ENCODE measurements at regions not wholly inside any gene's neighbourhood (a gene's known extent, or its start where the extent isn't known, plus 50 kb on each side); places are given as distances from the start of the nearest gene placed in this dataset.

DNA sequence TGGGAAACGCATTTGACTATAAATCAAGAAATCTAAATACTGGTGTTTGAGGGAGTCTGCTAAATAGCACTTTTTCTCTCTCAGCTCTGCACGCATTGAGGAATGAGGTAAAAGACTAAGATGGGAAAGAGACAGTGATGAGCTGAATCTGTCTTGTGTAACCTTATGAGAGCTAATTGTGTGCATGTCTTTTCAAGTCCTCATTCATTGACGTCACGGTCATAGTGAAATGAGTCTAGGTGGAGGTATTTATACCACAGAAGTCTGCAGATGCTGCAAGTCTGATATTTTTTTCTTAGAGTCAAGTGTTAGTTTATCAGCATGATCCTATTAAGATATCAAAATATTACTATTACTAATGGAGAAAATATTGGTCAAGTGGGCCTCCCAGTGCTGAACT, 361.5 kb upstream of the HS3ST1 start:
- TF ChIP-seq, protein P1, sequence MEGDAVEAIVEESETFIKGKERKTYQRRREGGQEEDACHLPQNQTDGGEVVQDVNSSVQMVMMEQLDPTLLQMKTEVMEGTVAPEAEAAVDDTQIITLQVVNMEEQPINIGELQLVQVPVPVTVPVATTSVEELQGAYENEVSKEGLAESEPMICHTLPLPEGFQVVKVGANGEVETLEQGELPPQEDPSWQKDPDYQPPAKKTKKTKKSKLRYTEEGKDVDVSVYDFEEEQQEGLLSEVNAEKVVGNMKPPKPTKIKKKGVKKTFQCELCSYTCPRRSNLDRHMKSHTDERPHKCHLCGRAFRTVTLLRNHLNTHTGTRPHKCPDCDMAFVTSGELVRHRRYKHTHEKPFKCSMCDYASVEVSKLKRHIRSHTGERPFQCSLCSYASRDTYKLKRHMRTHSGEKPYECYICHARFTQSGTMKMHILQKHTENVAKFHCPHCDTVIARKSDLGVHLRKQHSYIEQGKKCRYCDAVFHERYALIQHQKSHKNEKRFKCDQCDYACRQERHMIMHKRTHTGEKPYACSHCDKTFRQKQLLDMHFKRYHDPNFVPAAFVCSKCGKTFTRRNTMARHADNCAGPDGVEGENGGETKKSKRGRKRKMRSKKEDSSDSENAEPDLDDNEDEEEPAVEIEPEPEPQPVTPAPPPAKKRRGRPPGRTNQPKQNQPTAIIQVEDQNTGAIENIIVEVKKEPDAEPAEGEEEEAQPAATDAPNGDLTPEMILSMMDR (IDR thresholded peaks at IDR 0.05) = no peak
- no peak for TF ChIP-seq ZFX (IDR thresholded peaks at IDR 0.05; ENCODE audit: borderline replicate concordance)
